ENCODE measurements at regions not wholly inside any gene's neighbourhood (a gene's known extent, or its start where the extent isn't known, plus 50 kb on each side); places are given as distances from the start of the nearest gene placed in this dataset.

DNA sequence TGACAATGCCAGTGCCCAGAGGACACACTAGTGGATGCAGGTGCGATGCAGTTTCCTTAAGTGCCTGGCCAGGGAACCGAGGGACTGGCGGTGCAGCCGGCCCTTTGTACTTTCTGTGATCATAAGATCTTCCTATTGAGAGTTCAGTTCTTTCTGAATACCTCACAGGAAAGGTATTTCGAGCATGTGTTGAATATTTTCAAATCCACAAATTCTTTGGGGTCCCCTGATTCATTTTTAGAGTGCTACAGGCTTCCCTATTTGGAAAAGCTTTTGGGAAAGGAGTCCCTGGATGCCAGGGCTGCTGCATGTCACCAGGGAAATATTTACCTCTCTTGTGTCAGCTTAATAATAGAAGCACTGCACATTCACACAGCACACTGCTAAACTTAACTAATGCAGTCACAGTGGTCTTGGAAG, 281.5 kb downstream of the GADD45G start:
- DNase-seq: no peak

DNA sequence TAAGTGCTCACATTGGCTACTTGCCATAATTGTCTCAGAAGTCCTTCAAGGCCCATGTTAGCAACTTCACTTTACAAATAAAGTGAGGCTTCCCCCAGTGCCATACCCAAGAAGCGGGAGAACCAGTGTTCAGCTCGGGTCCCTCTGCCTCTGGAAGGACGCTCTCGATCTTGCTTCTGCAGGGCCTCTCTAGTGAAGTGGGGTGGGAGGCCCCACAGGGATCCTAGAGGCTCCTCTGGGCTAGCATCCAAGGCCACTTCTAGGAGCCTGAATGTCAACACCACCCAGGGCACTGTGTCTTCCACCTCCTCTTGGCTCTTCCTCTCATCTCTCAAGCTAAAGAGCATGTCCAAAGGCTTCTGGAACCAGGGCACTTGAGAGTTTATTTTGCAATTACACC, 282.5 kb downstream of the GADD45G start:
- DNase-seq: no peak

DNA sequence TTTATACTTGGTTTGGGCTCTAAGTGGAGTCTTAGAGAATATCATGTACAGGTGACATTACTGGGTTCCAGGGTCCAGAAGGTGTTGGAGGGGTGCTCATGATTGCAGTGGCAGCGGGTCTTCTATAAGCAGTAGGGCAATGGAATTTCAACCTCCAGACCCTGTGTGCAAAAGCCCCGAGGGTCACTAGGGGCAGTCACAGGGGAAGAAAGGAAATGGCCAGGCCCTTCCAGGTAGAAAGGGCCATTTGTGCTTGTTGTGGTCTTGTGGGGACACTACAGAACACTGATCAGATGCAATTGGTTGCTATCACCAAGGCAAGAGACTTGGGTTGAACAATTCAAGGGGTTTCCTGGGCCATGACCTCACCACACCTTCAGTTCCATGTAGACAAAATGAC, 283.4 kb downstream of the GADD45G start:
- DNase-seq: no peak

DNA sequence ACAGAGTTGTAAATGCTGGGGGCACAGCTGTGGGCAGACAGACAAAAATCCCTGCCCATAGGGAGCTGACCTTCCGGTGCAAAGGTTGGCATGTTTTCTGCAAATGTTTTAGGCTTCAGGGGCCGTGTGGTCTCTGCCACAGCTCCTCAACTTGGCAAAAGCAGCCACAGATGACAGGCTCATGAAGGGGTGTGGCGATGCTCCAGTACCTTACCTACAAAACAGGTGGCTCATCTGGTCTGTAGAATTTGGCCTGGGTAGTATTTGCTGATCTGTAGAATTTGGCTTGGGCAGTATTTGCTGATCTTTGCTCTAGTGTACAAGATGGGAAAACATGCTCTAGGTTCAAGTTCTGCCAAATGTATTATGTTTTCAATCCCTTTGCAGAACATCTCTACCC, 283.9 kb downstream of the GADD45G start:
- no peak for DNase-seq

DNA sequence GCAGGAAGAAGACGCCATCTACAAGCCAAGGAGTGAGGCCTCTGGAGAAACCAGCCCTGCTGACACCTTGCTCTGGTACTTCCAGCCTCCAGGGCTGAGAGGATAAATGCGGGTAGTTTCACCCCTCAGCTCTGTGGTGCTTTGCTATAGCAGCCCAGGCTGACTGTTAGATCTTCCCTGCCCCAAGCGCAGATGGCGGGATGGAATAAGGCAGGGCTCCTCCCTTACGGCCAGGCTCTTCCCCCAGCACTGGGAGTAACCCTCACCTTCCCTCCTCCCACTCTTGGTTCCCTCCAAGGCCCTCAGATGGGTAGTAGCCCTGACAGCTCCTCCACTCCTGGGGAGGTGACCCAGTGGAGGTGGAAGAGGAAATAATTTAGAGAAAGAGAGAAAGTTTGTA, 285.1 kb downstream of the GADD45G start:
- no peak for DNase-seq

DNA sequence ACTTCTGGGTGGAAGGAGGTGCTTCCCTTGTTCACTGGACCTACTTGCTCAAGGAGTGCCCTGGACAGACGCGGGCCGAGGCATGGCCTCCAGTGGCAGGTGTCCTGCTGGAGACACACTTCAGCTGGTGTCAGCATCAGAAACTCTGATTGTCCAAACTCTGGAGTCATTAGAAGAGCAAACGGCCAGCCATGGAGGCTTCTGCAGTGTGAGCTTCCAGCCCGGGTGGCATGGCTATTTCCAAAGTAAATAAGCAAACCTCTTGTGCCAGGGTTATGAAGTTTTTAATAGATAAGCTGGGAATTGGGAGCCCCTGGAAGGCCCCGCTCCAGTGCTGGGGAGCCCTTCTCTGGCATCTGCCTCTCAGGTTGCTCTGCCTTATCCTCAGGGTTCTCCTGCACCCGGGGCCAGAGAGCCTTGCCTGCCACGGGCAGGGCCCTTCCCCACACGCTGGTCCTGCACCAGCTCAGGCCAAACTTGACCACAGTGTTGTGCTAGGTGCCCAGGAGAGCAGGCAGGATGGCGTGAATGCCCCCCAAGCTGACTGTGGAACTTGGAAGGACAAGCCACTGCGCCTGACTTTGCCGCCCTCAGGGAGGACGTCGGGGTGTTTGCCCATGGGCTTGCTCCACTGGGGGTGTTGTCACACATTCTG, 285.6 kb downstream of the GADD45G start:
- no peak for DNase-seq

DNA sequence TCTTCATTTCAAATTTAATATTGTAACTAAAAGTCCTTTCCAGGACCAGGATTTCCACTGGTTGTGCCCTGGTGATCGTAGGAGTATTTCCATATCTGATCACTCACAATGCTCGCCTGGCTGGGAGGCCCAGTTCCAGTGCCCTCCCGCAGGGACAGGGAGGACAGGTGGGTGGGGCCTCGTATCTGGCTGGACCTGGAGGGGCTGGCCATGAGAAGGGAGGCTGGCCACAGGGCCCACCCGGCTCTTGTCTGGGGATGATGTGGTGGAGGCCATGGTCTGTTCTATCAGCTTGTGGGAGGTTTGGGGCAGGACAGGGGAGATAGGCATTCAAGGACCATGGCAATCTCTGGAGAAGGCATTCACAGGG, 286.4 kb downstream of the GADD45G start:
- DNase-seq: no peak

DNA sequence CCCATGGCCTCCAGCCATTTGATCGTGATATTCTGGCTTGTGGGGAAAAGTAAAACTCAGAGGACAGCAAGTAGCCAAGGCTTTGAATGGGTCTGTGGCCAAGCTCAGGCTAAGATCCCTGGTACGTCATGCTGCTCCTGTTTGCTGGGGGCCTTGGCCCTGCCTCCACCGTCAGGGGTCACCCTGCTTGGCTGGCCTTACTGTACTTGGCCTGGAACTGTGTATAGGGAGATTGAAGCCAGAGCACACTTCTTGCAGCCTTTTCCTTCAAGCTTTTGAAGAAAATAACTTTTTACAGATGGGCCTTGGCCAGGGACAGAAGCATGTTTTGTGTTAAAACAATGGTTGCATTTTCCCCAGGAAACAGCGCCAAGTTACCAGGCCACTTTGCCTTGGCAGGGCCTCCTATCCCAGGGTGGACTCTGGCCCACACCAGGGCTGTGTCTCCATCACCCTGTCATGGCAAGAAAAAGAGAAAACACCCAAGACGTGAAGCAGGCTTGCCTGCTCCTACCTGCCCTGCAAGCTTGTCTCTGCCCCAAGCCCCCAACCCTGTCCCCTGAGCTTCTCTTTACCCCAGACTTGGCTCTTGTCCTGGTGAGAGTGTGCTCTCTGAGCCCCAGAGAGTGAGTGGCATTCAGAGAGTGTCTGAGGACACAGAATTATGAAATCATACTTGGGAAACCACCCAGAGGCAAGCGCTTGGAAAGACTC, 286.9 kb downstream of the GADD45G start:
- no peak for DNase-seq

DNA sequence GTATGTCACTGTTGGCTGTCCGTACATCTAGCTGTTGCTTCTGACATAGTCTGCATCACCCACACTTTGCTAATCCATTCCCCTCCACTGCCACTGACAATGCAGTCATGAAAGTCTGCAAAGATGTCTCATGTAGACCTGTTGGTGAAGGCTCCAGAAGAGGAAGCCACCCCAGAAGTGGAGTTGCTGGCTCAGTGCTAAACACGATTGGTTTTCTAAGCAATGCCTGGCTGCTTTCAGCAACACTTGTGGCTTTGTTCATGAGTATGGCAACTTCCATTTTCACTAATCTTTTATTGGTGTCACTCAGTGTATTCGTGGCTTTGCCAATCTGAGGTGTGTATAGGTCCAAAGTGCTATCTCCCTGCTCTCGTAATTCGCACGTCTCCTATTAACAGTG, 288.1 kb downstream of the GADD45G start:
- no peak for DNase-seq

DNA sequence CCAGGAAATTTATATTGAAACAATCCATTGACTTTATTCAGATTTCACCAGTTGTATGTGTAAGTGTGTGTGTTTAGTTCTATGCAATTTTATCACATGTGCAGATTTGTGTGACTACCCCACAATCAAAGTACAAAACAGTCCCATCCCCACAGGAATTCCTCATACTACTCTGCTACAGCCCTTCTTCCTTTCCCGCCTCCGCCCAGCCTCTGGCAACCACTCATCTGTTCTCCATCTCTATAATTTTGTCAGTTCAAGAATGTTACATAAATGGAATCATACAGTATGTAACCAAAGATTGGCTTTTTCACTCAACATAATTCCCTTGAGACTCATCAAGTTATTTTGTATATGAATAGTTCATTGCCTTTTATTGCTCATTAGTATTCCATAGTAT, 289.1 kb downstream of the GADD45G start:
- no peak for DNase-seq

DNA sequence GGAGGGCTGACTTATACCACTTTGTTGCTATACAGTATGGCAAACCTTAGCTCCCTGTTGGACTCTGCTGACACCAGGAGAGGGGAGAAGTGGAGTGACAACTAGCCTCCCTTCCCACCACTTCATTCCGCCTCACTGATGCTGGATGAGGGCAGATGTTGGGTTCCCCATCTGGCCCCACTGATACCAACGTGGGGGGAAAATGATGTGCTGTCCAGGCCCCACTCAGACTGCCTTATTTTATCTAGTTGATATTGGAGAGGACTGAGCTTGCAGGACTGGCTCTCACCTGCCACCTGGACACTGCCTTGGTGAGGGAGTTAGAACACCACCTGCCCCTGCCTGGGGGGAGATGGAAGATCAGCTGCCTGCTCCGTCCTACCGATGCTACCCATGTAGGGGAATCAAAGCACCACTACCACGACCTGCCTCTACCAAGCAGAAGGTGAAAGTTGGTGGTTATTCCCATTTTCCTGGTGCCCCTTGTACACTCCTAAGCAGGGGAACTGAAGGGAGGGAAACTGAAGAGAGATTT, 292.1 kb downstream of the GADD45G start:
- DNase-seq: no peak

DNA sequence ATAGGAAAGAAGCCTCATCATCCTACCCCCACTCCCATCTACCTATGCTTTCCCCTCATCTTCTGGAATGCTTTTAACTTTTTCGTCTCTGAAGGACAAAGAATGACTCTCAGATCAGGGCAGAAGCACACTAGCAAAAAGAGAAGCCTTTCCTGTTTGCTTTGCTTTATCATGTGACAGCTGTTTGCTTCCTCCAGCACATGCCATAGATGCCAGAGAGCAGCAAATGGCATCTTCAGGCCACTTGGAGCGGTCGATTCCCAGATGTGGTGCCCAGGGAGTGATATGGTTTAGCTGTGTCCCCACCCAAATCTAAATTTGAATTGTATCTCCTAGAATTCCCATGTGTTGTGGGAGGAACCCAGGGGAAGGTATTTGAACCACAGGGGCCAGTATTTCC, 294.8 kb downstream of the GADD45G start:
- DNase-seq: no peak

DNA sequence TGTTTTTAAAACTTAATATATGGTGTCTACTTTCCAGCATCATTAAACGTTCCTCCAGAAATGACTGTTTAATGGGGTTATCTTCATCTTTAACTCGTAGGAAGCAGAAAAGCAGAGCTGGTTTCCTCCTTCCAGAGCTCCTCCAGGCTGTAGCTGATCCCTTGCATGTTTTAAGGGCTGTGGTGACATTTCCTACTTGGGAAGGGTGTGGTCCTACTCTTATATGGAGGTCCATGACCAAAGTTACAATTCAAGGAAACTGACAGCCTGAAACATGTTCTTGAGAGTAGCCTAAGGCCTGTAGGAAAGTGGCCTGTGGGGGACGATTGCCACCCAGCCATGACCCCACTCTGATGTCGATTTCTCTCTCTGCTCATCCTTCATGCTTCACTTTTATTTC, 297.1 kb downstream of the GADD45G start:
- DNase-seq: no peak

DNA sequence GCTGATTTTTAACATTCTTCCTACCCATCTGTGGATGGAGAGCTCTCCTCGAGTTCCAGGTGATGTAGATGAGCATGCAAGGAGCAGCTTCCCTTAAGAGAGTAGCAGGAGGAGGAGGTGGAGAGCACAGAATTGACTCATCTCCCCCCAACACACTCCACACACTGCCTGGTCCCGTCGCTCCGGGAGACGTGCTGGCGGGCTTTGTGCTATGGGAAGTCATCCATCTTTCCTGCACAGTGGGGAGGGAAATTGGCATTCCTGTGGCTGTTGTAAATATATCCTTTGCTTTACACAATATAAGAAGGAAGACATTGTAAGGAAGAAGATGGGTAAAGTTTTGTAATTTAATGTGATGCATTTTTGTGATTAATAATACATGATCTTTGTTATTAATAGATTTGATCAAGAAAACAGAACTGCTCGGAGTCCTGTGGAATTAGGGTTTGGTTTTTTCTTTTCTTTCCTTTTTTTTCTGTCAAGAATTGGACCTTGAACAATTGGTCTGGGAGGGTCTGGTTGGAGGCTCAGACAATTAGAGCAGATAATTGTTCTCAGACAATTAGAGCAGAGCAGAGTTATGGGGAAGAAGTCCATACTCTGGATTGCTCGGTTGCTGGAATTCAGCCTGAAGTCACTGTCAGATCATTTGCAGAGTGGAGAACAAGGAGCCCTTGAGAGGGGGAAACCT, 297.8 kb downstream of the GADD45G start:
- DNase-seq: no peak

DNA sequence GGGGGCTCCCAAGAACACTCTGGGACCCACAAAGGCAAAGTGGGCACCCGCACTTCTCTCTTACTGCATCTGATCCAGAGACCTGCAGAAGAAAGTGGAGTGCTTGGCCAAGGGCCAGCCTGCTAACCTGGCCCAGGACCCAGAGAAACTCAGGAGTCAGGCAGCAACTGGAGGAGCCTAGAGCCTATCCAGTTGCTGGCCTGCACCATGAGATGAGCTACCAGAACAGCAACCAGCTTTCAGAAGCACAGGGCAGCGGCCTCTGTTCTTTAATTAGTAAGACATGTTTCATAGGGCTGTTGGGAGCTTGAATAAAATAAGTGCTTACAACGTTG, 298.3 kb downstream of the GADD45G start:
- DNase-seq: no peak

DNA sequence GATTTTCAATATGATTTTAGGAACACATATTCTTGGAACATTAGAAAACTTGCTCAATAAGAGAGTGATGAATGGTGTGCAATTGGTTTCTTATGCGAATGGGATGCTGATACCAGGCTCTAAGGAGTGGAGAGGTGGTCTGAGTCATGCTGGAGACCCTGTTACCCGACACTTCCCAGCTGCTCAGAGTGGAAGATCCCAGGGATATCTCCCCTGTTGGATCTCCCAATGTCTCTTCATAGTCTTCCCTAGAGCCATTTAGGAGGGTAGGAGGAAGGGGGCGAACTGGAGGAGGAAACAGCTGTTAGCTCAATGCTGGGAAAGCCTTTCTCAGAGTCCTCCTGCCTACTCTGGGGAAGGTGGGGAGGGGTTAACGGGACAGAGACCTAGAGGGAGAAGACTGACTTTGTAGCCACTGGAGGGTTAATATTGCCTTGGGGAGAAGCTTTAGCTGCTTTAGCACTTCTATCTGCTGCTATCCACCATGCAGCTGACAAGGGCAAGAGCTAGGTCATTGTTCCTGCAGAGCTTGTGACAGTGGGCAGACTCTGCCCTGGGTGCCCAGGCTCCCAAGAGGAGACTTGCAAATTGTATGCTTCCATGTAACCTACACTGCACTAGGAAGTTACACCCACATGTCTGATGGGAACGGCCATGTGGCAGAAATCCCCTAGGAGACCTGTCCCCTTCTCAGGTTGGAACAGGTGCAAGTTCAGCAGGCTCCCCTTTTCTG, 301.0 kb downstream of the GADD45G start:
- no peak for DNase-seq

DNA sequence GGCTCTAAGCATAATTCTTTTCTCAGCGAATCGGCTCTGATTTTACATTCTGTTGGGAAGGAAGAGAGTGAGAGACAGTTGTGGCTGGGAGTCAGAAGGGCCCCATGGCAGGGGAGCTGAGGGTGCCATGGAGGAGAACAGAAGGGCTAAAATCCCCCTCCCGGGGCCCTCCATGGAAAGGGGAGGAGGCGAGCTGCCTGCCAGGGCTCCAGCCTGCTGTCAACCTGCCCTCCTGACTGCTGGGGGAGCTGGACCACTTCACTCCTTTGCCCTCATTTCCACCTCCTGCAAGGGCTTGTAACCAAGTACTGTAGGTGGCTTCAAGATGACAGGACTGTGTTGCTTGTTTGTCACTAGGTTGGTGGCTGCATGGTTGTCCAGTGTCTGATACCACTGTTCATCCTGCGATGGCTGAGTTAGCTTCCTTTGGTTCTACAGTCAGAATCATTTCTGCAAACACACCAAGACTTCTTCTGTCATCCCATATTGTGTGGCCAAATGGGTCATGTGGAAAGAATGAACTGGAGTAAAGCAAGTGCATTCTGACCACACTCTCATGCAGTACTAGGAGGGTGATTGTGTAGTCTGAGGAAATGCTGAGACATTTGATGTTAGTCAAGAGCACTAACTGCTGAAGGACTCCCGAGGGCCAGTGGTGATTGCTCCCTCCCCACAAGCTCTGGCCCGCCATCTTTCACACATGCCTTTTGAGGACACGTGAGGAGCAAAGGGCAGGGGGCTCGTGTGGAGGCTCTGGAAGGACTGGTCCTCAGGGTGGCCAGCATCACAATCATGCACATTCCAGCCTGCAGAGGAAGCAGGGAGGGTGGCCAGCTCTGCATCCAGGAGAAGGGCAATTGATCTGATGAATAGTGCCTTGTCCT, 307.2 kb downstream of the GADD45G start:
- no peak for DNase-seq

DNA sequence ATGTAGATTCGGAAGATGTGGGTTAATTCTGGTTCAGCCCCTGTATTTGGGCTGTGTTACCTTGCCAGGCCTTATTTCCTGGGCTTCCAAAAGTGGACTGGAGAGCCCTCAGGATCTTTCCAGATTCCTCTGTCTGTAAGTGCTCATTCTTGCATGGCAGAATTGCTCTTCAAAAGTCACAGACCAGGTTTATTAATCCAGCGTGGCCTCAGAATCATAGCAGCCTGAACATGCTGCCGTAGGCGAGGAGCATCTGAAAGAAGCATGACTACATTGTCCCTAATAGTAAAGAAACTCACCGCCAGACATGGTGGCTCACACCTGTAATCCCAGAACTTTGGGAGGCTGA, 307.8 kb downstream of the GADD45G start:
- DNase-seq: no peak

DNA sequence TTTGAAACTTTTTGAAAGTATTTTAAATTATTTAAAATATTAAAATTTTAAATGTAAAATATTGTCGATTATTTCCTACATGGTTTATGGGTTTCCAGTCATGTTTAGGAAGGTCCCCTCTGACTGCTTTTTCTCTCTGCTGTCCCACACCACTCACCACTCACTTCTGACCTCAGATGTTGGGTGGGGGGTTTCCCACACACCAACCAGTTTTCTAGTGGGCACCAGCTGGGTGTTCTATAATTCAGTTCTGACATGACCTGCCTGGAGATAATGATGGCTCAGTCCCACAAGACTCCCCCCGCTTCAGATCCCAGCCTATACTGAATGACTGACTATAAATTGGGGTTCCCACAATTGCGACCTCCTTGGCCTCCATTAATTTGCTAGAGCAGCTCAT, 310.4 kb downstream of the GADD45G start:
- DNase-seq: no peak

DNA sequence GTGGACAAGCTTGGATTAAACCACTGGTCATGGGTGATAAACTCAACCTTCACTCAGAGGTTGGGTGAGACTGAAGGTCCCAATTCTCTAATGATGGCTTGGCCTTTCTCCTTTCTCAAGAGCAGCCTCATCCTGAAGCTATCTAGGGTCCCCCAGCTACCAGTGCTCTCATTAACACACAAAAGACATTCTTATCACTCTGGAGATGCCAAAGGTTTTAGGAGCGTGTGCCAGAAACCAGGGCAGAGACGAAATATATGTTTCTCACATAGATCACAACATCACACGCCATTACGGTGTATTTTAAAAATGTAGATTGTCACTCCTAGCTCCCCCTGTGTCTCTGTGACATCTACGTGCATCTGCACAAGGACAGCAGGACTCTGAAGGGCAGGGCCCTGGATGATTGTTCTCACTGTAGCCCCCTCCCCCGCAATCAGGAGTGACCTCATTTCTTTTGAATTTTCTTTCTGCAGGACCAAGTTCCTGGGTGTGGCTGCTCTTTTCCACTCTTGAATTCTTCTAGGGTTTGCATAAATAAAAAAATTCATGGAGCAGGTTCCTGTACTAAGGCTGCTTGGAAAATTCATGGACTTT, 311.3 kb downstream of the GADD45G start:
- no peak for DNase-seq

DNA sequence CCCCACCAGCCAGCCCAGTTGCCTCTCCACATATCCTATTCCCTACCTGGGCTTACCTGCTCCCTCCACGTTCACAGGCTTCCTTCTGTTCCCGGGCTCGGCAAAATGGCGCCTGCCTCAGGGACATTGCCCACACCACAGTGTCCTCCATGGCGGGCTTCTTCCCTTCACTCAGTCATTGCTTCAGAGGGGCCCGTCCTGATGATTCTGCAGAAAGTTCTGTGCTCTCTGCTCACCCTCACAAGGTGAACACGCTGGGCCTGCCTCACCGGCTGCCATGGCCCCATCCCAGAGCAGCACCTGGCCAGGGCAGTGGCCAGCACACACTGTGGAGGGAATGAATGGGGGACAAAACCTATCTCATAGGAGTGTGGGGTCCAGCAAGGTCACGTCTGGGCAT, 313.0 kb downstream of the GADD45G start:
- DNase-seq: no peak

DNA sequence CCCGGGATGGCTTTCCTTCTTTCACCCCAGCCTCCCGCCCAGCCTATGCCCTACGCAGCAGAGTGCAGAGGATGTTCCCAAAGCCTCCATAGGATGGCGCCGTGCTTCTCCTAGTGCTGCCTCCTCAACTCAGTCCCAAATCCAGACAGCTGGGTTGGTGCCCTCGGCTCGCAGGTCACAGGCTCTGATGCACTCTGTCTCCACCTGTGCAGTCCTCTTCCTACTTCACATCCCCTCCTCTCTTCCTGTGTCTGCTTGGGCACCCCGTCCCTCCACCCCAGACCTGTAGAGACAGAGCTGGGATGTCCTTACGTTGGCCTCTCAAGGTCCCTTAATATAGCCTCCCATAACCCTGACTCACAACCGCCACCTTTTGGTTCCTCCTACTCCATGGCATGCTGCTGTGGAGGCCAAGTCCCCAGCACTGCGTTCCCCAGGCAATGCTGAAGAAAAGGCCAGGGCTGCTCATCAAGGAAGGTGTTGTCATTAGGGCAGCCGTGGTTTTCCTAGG, 314.4 kb downstream of the GADD45G start:
- peak in 3 of 5 donors; percentile 9 to 67 (median 10) for DNase-seq

All from T-helper 1 cell (primary cell).